Peyer's patch (tissue), 4 donors: ENCODE measurements at regions not wholly inside any gene's neighbourhood (a gene's known extent, or its start where the extent isn't known, plus 50 kb on each side); places are given as distances from the start of the nearest gene placed in this dataset.

Experiments used
- DNase-seq, 3 donors: peaks; one replicate each; pipeline ENCODE4 v3.0.0-alpha.2; 2017 to 2019
- H3K27ac ChIP-seq, 4 donors: fragments of 200-600 bp; sonication (generic); one replicate each; pipeline ENCODE4 v1.5.1; 2016 to 2019
- H3K27me3 ChIP-seq, 2 donors: fragments of 200-600 bp; sonication (generic); one replicate each; pipeline ENCODE4 v1.5.1; 2019
- H3K36me3 ChIP-seq, 3 donors: fragments of 200-600 bp; sonication (generic); one replicate each; pipeline ENCODE4 v1.5.1; 2016 to 2019
- H3K4me1 ChIP-seq, 4 donors: fragments of 200-600 bp; sonication (generic); one replicate each; pipeline ENCODE4 v1.5.1; 2016 to 2019
- H3K4me3 ChIP-seq, 4 donors: fragments of 200-600 bp; sonication (generic); 1 replicate in 3 of 4; 2 replicates in 1 of 4; pipeline ENCODE4 v1.5.1; 2016 to 2019; ENCODE audit warnings: mild to moderate bottlenecking in 1 of 4
- H3K9me3 ChIP-seq, 4 donors: fragments of 200-600 bp; sonication (generic); one replicate each; pipeline ENCODE4 v1.5.1; 2016 to 2019; ENCODE audit warnings: mild to moderate bottlenecking in 1 of 4
- POLR2A ChIP-seq, 2 donors: fragments of 450-650 bp; IDR thresholded peaks; one replicate each; pipeline ENCODE4 v1.5.1; 2017; ENCODE audit warnings: antibody characterized with exemption in 2 of 2, mild to moderate bottlenecking in 2 of 2, moderate library complexity in 2 of 2
- TF ChIP-seq, protein P1 (sequence below), 6 experiments: fragments of 450-650 bp in 4 of 6; fragments of 200-600 bp in 2 of 6; sonication (generic) in 1 of 6; IDR thresholded peaks; one replicate each; pipeline ENCODE4 v1.5.1; 2017 to 2019; ENCODE audit warnings: antibody characterized with exemption in 6 of 6, mild to moderate bottlenecking in 3 of 6, moderate library complexity in 1 of 6

DNA sequence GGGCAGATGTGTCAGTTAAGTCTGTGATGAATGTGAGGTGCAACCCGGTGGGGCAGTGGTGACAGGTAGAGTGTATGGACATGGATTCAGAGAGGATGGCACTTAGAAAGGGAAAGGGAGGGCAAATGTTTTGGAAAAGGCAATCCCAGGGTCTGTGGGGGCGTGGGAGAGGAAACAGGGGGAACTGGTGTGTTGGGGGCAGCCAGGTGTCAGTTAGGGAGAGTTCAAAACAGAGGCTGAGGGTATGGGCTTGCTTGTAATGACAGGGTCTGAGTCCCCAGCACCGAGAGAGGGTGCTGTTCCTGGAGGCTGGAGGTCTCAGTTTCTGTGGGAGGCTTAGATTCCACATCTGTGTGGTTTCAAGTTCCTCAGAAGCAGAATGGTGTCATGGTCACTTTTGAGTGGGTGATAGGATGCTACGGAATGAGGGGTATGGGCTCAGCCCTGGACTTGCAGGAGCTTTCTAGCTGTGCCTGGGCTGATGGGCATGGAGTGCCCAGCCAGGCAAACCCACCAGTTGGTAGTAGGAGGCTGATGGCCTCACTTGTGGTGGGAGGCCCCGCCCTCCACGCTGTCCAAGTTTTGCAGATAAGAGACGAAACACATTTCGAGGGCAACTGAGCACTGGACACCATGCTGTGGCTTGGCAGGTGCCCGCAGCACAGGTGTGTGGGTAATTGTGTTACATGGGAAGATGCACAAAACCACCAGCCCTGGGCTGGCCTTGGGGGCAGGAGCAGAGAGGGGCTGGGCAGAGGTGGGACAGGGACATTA is 209.4 kb downstream of the RPLP1 start:
- DNase-seq, result no peak
- no peak for TF ChIP-seq POLR2A (IDR thresholded peaks at IDR 0.05)
- TF ChIP-seq, protein P1, sequence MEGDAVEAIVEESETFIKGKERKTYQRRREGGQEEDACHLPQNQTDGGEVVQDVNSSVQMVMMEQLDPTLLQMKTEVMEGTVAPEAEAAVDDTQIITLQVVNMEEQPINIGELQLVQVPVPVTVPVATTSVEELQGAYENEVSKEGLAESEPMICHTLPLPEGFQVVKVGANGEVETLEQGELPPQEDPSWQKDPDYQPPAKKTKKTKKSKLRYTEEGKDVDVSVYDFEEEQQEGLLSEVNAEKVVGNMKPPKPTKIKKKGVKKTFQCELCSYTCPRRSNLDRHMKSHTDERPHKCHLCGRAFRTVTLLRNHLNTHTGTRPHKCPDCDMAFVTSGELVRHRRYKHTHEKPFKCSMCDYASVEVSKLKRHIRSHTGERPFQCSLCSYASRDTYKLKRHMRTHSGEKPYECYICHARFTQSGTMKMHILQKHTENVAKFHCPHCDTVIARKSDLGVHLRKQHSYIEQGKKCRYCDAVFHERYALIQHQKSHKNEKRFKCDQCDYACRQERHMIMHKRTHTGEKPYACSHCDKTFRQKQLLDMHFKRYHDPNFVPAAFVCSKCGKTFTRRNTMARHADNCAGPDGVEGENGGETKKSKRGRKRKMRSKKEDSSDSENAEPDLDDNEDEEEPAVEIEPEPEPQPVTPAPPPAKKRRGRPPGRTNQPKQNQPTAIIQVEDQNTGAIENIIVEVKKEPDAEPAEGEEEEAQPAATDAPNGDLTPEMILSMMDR (IDR thresholded peaks at IDR 0.05), result no peak
- no peaks in the 10 kb centered on the region for H3K27me3 ChIP-seq

GRCh38 chr15:69662645-69663000 is 210.0 kb downstream of the RPLP1 start:
- TF ChIP-seq, protein P1 (IDR thresholded peaks at IDR 0.05), result no peak
- no peak for TF ChIP-seq POLR2A (IDR thresholded peaks at IDR 0.05)
- Histone ChIP-seq H3K27ac (no peak overlapping the region), H3K4me3 (no peak overlapping the region), H3K9me3 (peaks cover 0 to 3% (median 0%) of the 10 kb centered on the region in 4 donors), H3K4me1 (peaks cover 0 to 21% (median 14%) of the 10 kb centered on the region in 4 donors), H3K27me3 (no peaks in the 10 kb centered on the region), H3K36me3 (no peaks in the 10 kb centered on the region)
- no peak for DNase-seq

More for the DNA sequence above, 209.4 kb downstream of the RPLP1 start:
- Histone ChIP-seq H3K9me3 (peaks cover 0 to 3% (median 0%) of the 10 kb centered on the region in 4 donors), H3K36me3 (no peaks in the 10 kb centered on the region), H3K4me3 (no peak overlapping the region), H3K27ac (no peak overlapping the region), H3K4me1 (peaks cover 0 to 17% (median 12%) of the 10 kb centered on the region in 4 donors)

DNA sequence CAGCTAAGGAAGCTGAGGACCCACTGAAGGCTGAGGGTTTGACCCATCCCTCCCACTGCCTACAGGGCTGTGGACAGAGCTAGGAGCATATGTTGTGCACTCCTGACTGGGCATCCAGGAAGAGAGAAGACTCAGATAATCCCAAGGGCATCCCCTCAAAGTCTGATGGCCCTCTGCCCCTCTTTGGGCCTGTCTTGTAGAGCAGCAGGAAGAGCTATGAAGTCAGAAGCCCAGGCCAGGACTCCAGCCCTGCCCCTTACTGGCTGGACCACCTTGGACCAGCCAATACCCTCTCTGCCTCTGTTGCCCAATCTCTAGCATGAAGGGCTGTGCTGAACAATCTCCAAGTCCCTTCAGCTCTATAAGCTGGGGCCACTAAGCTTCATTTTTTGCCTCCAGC is 210.8 kb downstream of the RPLP1 start:
- H3K4me1 ChIP-seq, result peaks cover 0 to 29% (median 22%) of the 10 kb centered on the region in 4 donors
- no peaks in the 10 kb centered on the region for H3K36me3 ChIP-seq
- TF ChIP-seq, protein P1 (IDR thresholded peaks at IDR 0.05), result no peak
- no peak for TF ChIP-seq POLR2A (IDR thresholded peaks at IDR 0.05)
- no peak overlapping the region for H3K4me3 ChIP-seq
- H3K27me3 ChIP-seq, result no peaks in the 10 kb centered on the region
- H3K9me3 ChIP-seq, result peaks cover 0 to 3% (median 0%) of the 10 kb centered on the region in 4 donors
- no peak overlapping the region for H3K27ac ChIP-seq
- DNase-seq, result no peak

DNA sequence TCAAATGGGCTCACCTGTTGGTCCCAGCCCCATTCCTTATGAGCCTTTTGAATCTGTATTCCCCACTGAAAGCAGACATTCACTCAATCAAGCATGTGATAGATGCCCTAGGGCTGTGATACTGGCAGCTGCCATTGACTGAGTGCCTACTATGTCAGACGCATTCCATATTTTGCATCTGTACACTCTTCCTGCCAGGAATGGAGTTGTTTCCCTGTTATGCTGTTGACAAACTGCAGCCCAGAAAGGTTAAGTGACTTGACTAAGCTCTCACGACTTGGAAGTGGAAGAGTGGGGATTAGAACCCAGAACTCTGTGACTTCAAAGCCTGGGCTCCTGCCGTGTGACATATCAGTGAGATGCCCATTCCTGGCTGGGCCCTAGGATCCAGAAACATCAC is 211.4 kb downstream of the RPLP1 start:
- no peak overlapping the region for H3K27ac ChIP-seq
- no peak for TF ChIP-seq POLR2A (IDR thresholded peaks at IDR 0.05)
- TF ChIP-seq, protein P1 (IDR thresholded peaks at IDR 0.05), result no peak
- no peaks in the 10 kb centered on the region for H3K36me3 ChIP-seq
- H3K4me3 ChIP-seq, result no peak overlapping the region
- peaks cover 0 to 3% (median 0%) of the 10 kb centered on the region in 4 donors for H3K9me3 ChIP-seq
- peaks cover 0 to 35% (median 24%) of the 10 kb centered on the region in 4 donors for H3K4me1 ChIP-seq
- no peaks in the 10 kb centered on the region for H3K27me3 ChIP-seq
- no peak for DNase-seq

- Histone ChIP-seq H3K27ac (no peak overlapping the region), H3K4me3 (no peak overlapping the region), H3K27me3 (no peaks in the 10 kb centered on the region), H3K4me1 (peaks cover 0 to 41% (median 28%) of the 10 kb centered on the region in 4 donors), H3K9me3 (peaks cover 0 to 3% (median 0%) of the 10 kb centered on the region in 4 donors), H3K36me3 (no peaks in the 10 kb centered on the region)
- DNase-seq, result no peak
- TF ChIP-seq POLR2A (IDR thresholded peaks at IDR 0.05), result no peak
- TF ChIP-seq, protein P1 (IDR thresholded peaks at IDR 0.05), result no peak
Measured at GRCh38 chr15:69664572-69665571, 212.3 kb downstream of the RPLP1 start.
